Adrenal gland (tissue), 5 donors: ENCODE measurements at regions not wholly inside any gene's neighbourhood (a gene's known extent, or its start where the extent isn't known, plus 50 kb on each side); places are given as distances from the start of the nearest gene placed in this dataset.

Experiments
- POLR2A ChIP-seq, 2 donors: fragments of 450-650 bp; IDR thresholded peaks; one replicate each; pipeline ENCODE4 v1.6.1; 2017; ENCODE audit warnings: antibody characterized with exemption in 2 of 2, mild to moderate bottlenecking in 2 of 2, moderate library complexity in 1 of 2
- TF ChIP-seq, protein P1 (sequence below), 6 experiments: fragments of 450-650 bp in 4 of 6; fragments of 200-600 bp in 2 of 6; sonication (generic) in 1 of 6; IDR thresholded peaks; 1 replicate in 5 of 6; 2 replicates in 1 of 6; pipeline versions ENCODE4 v1.5.1 to v1.8.0; 2016 to 2021; ENCODE audit warnings: antibody characterized with exemption in 6 of 6, mild to moderate bottlenecking in 2 of 6, moderate library complexity in 1 of 6
- donor health status: DM: no; HTN: no; CAD: no.

DNA sequence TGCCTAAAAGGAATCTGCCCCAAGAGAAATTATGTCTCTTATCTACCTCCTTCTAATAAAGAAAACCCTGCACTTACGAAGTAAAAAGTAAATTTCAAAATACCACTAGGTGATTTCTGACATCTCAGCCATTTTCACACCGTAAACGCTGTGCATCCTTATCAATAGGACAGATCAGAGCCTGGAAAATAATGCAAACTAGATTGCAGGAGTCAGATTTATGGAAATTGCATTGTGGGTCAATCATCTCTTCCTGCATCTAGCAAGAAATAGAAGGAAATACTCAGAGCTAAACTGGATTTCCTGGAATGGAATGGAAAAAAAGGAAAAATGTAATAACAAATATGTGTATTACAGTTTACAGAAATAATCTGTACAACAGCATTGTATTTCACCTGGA, 114.3 kb upstream of the PLPPR4 start:
- TF ChIP-seq, protein P1, sequence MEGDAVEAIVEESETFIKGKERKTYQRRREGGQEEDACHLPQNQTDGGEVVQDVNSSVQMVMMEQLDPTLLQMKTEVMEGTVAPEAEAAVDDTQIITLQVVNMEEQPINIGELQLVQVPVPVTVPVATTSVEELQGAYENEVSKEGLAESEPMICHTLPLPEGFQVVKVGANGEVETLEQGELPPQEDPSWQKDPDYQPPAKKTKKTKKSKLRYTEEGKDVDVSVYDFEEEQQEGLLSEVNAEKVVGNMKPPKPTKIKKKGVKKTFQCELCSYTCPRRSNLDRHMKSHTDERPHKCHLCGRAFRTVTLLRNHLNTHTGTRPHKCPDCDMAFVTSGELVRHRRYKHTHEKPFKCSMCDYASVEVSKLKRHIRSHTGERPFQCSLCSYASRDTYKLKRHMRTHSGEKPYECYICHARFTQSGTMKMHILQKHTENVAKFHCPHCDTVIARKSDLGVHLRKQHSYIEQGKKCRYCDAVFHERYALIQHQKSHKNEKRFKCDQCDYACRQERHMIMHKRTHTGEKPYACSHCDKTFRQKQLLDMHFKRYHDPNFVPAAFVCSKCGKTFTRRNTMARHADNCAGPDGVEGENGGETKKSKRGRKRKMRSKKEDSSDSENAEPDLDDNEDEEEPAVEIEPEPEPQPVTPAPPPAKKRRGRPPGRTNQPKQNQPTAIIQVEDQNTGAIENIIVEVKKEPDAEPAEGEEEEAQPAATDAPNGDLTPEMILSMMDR (IDR thresholded peaks at IDR 0.05) = no peak
- TF ChIP-seq POLR2A (IDR thresholded peaks at IDR 0.05) = no peak
